Stimulated activated CD4-positive, alpha-beta T cell treated with anti-CD3 and anti-CD28 coated beads, Interleukin-2, amount 100 ng/mL, for 24 hours (primary cell): ENCODE measurements at regions not wholly inside any gene's neighbourhood (a gene's known extent, or its start where the extent isn't known, plus 50 kb on each side); places are given as distances from the start of the nearest gene placed in this dataset.

ENCODE experiments used
- DNase-seq, 2 donors: peaks; one replicate each; pipeline ENCODE4 v3.0.0-alpha.2; 2020

GRCh38 chr12:98416845-98417244 lies 98.5 kb upstream of the TMPO start:
- no peak for DNase-seq

- no peak for DNase-seq
These were observed 98.1 kb upstream of the TMPO start for GRCh38 chr12:98417266-98417665.

GRCh38 chr12:98418357-98419075 lies 96.9 kb upstream of the TMPO start:
- no peak for DNase-seq

- no peak for DNase-seq
These were observed 96.2 kb upstream of the TMPO start for GRCh38 chr12:98419081-98419794.

- peak in 1 of 2 donors; percentile 4 for DNase-seq
These were observed 95.5 kb upstream of the TMPO start for GRCh38 chr12:98419795-98420404.

- DNase-seq = no peak
These were observed 94.9 kb upstream of the TMPO start for GRCh38 chr12:98420461-98420860.

GRCh38 chr12:98421316-98421715 lies 94.1 kb upstream of the TMPO start:
- DNase-seq = no peak

GRCh38 chr12:98422359-98422758 lies 93.0 kb upstream of the TMPO start:
- no peak for DNase-seq

GRCh38 chr12:98422812-98423211 lies 92.6 kb upstream of the TMPO start:
- DNase-seq = no peak

GRCh38 chr12:98423963-98424362 lies 91.4 kb upstream of the TMPO start:
- DNase-seq = no peak

GRCh38 chr12:98424726-98425401 lies 90.5 kb upstream of the TMPO start:
- peak; percentile 52 to 63 for DNase-seq

GRCh38 chr12:98425859-98426258 lies 89.5 kb upstream of the TMPO start:
- DNase-seq = no peak

GRCh38 chr12:98431089-98431488 lies 84.3 kb upstream of the TMPO start:
- DNase-seq = no peak

GRCh38 chr12:98437166-98437565 lies 78.2 kb upstream of the TMPO start:
- no peak for DNase-seq

- DNase-seq = no peak
These were observed 77.4 kb upstream of the TMPO start for GRCh38 chr12:98437806-98438595.

GRCh38 chr12:98438656-98439230 lies 76.6 kb upstream of the TMPO start:
- DNase-seq = no peak

- no peak for DNase-seq
These were observed 75.9 kb upstream of the TMPO start for GRCh38 chr12:98439471-98439951.

GRCh38 chr12:98439981-98440581 lies 75.3 kb upstream of the TMPO start:
- no peak for DNase-seq

- DNase-seq = no peak
These were observed 69.3 kb upstream of the TMPO start for GRCh38 chr12:98446060-98446459.

- DNase-seq = no peak
These were observed 68.7 kb upstream of the TMPO start for GRCh38 chr12:98446682-98447081.

- no peak for DNase-seq
These were observed 65.8 kb upstream of the TMPO start for GRCh38 chr12:98449584-98449983.

- DNase-seq = peak; percentile 16 to 25
These were observed 62.3 kb upstream of the TMPO start for GRCh38 chr12:98453070-98453469.
